T-helper 2 cell treated with Interferon-gamma antibody and Interleukin-4, amounts not matched to agents 100 ng/mL and 5 ng/mL, for 36 hours (primary cell): ENCODE measurements at regions not wholly inside any gene's neighbourhood (a gene's known extent, or its start where the extent isn't known, plus 50 kb on each side); places are given as distances from the start of the nearest gene placed in this dataset.

ENCODE experiments used
- intact Hi-C: fragments of 100-400 bp; cut with micrococcal nuclease; formaldehyde crosslinking; loops from one replicate; pipeline ENCODE4 v1.15.1; 2023

DNA sequence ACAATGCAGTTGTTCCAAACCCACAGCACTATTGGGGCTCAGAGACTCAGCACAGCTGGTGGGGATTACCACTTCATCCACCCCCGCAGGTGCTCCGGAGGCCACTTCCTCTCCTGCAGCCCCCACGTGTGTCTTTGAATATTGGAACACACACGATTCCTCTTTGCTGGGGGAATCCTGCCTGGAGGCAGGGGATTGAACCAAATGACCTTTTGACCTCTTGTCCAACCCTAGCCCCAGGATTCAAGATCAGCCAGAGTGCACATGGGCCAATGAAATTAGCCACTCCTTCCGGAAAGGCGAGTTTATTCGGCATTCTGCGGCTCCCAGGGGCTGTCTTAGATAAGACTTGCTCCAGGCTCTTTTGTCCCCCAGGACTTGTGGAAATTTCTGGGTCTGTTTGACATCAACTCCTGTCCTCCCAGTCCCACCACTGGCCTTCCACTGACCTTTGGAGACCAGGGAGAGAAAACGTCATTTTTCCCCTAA lies 350.2 kb downstream of the FOXL1 start:
- intact Hi-C loops = no loop called here

DNA sequence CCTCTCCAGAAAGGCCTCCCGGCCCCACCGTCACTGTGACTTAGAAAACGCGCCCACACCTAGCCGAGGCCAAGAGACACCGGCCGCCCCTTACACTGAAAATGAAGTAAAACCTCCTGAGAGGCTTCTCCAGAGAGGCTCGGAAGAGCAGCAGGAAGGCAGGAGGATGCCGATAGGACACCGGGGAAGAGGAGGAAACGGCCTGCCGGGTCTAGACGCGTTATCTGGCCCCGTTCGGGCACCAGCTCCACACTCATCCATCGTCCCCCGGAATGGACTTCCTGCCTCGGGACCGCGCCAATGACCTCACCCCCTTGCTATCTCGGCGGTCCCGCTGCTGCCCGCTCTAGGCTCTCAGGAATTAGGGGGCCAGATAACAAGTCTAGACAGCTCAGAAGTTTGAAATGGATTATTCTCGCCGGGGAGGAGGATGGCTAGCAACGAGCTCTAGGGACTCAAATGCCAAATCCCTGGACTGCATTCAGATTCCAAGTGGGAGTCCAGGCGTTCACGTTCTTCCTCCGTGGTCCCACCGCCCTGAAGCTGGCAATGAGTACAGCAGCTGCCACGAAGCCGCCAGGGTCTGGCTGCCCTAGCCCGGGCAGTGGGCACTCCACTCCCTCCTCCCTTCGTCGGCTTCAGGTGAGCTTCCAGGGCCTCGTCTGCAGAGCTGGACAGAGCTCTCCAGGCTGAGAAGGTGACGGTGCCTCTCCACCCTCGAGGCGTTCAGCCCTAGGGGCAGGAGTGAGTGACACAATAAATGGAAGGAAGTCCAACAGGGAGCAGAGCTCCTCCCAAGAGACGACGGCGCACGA lies 350.9 kb downstream of the FOXL1 start:
- intact Hi-C loops = no loop called here

DNA sequence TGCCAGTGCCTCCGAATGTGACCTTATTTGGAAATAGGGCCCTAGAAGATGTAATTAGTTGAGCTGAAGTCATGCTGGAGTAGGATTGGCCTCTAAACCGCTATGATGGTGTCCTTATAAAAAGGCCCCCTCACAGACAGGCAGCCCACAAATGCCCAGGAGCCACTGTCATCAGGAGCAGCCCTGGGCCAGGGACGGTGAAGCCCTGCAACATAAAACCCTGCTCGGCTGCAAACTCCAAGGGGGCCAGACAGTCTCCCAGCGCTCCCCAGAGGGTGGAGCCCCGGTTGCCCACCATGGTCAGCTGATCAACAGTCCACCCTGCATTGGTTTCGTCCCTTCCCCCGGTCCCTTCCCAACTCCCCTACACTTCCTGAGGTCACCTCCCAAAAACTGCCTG lies 351.7 kb downstream of the FOXL1 start:
- intact Hi-C loops = no loop called here

DNA sequence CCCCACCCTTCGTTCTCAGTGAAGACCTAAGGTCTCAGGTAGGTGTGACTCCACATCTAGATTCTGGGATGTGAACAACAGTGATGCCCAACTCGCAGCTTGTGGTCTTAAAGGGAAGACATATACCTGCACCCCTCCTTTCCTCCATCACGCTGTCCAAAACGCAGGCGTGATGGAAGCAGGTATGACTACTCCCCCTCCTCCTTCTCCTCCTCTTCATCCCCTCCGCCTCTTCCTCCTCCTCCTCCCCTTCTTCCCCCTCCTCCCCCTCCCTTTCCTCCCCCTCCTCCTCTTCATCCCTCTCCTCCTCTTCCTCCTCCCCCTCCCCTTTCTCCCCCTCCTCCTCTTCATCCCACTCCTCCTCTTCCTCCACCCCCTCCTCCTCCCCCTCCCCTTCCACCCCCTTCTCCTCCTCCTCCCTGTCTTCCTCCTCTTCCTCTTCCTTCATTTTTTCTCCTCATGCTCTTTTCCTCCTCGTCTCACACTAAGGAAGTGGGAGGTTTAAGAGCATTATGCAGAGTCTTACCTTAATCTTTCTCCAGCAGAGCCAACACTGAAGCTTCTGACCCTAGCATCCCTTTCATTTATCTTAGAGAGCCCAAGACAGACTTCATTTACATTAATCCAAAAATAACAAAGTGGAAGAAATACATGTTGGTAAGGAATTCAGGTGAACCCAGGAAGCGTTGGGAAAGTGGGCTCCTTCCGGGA lies 352.5 kb downstream of the FOXL1 start:
- intact Hi-C loops = no loop called here

DNA sequence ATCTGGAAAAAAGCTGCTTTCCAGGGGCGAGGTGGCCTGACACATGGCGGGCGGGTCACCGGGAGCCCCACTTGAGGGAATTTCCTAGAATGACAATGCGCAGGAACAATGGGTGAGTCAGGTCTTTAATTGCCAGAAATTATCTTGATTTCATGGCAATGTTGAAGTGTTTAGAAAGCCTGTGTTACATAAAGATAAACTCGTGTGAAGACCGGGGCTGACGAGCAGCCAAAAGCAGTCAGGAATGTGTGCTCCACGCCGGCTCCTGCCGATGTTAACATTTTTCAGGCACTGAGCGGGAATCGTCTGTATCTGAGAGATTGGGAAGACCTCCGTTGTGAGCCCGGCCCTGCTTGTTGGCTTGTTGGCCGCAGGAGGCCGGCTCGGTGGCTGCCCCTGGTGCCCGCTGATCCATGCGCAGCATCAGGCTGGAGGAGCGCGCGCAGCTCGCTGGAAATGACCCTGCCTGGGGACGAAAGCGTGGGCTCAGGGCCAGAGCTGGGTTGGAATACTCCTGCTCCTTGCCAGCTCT lies 353.1 kb downstream of the FOXL1 start:
- intact Hi-C loops = no loop called here

DNA sequence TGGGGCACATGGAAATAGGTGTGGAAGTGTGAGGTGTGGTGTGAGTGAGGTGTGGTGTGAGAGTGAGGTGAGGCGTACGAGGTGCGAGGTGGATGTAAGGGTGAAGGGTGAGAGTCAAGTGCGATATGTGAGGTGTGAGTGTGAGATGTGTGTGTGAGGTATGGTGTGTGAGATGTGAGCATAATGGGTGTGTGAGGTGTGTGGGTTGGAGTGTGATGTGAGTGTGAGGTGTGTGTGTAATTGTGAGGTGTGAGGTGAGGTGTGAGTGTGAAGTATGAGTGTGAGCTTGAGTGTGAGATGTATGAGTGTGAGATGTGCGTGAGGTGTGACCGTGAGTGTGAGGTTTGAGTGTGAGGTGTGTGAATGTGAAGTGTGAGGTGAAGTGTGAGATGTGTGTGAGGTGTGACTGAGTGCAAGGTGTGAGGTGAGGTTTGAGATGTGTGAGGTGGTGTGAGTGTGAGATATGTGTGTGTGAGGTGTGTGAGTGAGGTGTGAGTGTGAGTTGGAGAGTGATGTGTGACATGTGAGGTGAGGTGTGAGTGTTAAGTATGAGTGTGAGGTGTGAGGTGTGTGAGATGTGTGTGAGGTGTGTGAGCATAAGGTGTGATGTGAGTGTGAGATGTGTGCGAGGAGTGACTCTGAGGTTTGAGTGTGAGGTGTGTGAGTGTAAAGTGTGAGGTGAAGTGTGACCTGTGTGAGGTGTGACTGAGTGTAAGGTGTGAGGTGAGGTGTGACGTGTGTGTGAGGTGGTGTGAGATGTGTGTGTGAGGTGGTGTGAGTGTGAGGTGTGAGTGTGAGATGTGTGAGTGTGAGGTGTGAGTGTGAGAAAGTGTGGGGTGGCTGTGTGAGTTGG lies 354.0 kb downstream of the FOXL1 start:
- intact Hi-C loops = no loop called here

DNA sequence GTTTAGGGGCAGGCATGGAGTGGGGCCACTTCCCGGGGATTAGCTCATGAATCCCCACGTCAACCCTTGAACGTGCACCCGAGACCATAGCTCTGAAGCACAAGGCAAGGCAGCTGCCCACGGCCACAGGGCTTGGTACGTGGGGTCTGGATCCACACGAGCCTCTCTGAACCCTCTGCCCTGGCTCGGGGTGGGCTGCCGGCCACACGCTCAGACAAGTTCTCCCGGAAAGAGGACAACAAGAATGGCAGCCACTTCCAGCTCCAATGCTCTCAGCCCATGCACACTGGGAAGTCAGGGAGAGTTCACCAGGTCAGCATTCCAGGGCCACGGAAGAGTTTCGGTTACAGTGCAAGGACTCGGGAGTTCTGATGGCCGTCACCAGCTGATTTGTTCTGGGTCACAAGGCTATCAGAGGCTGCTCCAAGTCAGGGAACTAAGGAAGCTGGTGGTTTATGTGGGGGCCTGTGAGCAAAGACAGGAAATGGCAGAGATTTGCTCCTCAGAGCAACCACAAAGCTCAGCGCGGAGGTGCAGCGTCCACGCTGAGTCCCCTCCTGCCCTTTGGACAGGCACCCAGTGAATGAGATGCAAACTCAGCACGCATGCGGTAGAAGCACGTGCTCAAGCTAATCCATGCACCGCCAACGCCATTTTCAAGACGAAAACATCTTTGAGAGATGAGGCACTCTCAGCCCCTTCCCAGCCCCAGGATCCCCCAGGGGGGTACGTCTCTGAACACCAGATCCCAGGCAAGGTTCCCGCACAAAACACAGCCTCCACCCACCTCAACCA lies 356.4 kb downstream of the FOXL1 start:
- intact Hi-C loops = no loop called here

DNA sequence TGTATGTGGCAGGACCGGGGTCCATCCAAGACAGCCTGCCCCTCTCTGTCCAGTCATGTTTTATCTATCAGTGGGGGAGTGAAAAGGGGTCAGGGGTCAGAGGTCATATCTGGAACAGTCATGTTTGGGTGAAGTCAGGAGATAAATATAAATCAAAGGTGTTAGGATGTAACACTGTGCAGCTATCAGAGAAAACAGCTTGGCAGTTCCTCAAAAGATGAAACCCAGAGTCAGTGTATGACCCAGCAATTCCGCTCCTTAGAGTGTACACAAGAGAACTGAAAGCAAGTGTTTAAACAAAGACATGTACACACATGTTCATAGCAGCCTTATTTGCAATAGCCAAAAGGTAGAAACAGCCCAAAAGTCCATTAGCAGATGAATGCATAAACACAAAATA lies 361.3 kb downstream of the FOXL1 start:
- intact Hi-C loops = no loop called here

DNA sequence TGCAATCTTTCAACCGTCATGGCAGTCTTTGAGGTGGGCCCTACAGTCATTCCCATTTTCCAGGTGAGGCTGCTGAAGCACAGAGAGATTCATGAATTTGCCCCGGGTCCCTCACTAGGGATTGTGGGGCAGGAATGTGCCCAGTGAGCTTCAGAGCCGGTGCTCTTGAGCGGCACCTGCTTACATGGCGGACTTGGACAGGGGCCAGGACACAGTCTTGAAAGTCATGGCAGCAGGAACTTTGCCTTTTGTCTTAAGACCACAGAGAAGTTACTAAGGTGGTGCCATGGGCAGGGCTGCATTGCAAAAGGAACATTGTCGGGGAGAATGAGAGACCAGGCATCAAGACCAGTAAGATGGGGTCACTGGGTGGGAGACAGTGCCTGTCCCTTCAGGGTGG lies 363.4 kb downstream of the FOXL1 start:
- intact Hi-C loops = no loop called here

DNA sequence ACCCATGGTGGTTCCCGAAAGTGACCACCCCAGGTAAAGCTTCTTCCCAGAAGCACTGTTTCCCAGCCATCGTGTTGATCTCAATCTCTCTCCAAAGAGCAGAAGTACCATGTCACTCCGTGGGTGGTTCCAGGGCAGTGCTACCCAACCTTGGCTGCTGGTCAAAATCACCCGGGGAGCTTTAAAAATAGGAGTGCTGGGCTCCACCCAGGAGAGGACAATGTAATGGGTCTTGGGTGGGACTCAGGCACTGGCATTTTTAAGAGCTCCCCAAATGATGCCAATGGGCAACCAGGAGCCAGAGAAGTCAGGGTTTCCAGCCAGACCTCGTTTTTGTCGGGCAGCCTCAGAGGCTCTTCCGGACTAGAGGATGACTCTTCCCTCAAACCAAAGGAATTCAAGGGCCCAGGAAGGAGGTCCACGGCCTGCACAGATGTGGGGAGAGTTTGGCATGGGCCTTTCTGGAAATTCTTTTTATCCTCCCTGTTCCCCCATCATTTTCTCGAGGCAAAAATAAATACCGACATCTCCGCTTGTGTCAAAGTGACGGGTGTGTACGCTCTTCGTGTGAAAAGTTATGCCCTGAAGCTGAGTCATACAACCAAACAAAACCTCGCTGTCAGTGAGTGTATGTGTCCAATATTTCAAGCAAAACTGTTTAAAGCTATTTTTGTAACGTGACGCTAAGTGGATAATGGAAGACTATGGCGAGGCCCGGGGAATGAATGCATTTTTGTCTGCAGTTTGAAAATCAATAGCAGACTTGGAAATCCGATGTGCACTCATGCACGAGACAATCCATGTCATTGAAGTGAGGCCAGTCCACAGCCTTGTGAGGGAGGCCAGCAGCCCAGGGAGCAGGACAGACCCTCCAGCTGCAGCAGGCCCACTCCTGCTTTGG lies 364.1 kb downstream of the FOXL1 start:
- intact Hi-C loops = no loop called here

DNA sequence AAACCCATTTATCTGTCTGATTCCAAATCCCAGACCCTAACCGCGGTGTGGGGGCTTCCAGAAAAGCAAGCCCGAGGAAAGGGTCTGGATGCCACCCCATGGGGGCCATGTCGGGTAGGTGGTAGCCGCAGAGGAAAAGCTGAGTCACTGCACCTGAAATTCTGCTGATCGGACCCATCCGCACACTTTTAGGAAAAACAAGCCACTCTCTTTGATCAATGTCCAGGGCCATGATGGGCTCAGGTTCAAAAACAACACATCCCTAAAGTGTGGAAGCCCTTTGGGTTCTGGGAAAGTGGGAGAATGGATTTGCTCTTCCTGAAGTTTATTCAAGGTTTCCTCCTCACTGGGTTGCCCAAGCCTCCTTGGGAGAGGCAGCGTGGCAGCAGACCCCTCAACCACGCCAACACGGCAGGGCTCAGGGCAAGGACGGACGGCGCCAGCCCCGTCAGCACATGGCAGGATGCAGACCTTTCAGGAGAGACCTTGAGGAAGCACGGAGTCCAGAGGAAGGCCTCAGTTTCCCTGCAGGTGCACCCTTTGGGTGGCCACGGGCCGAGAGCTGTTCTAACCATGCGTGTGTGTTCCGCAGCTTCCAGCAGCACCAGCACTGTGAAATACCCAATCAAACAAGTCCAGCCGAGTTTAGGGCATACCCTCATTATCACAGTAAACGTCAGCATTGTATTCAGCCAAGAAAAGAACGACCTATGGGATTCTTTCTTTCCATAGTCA lies 367.0 kb downstream of the FOXL1 start:
- intact Hi-C loops = no loop called here

DNA sequence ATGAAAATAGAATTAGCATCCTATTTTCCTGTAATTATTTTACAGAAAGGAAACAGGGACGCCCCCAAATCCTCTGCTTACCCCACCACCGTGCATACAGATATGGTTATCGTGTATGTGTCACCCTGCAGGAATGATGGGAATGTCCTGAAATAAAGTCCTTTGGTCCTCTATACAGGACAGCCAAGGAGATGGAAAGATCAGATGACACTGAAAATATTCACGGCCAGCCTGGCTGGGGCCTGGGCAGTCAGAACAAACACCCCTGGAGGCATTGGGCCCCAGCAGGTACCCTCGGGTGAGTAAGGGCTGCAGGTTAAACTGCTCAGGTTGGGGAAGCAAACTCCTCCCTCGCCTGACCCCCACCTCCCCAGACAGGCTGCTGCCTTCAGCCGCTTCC lies 368.0 kb downstream of the FOXL1 start:
- intact Hi-C loops = no loop called here

DNA sequence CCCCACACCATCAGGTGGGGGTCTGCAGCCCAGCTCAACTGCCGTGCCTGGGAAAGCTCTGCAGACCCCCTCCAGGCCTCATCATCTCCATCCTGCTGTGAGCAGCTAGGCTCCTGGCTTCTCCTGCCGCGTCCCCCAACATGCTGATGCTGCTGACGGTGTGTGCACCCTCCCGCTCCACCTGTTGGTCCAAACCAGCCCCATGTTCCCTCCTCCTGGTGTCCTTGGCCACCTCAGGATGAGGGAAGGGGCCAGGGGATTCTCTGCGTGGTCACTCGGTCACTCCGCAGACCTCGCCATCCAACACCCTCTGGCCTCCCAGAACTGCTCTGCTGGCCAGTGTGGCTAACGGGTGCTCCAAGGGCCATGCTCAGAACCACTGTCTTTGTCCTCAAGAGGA lies 368.6 kb downstream of the FOXL1 start:
- intact Hi-C loops = no loop called here

DNA sequence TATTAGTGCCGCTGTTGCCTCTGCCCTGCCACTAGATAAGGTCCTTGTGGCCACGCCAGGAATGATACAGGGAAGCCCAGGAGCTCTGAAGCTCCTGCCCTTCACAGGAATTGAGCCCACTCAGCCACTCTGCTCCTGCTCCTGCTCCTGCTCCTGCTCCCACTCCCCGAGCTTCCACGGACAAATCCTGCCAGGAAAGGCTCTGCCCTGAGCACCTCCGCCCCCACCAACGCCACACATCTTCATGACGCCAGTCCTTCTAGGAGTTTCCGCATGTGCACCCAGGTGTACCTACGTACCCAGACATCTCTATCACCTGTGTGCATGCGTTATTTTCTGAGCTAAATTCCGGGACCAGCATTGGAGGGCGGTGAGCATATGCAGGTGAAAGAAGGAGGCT lies 369.1 kb downstream of the C16orf95 start:
- intact Hi-C loops = no loop called here

DNA sequence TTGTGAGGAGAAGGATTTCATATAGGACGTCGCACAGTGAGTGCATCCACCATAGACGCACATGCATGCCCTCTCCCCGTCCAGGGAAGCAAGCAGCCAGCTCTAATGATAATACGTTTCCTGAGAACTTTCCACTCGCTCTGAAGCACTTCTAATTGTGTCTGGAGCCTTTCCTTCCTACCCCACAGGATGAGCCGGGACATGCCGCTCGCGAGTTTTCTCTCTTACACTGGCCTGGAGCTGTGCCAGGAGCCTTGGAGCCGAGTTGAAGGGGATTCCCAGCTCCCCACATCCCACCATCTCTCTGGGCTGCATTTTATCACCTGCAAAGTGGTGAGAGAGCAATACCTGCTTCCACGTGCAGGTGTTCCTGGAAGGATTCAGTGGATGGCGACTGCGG lies 368.1 kb downstream of the C16orf95 start:
- intact Hi-C loops = no loop called here

DNA sequence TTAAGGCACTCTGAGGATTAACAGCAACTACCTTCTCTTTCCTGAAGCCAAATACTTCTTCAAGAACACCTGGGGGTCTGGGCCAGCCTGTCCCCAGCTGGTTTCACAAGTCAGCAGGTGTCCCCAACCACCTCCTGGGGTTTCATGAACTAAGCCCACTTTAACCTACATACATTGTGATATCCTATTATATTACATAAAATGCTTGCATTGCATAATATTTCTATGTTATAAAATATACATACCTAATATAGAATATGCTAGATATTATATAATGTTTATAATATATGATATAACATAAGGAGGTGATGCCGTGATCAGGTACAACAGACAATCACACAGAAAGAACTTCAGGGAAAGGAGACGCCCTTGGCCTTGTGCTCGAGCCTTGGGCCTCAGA lies 367.6 kb downstream of the C16orf95 start:
- intact Hi-C loops = no loop called here

DNA sequence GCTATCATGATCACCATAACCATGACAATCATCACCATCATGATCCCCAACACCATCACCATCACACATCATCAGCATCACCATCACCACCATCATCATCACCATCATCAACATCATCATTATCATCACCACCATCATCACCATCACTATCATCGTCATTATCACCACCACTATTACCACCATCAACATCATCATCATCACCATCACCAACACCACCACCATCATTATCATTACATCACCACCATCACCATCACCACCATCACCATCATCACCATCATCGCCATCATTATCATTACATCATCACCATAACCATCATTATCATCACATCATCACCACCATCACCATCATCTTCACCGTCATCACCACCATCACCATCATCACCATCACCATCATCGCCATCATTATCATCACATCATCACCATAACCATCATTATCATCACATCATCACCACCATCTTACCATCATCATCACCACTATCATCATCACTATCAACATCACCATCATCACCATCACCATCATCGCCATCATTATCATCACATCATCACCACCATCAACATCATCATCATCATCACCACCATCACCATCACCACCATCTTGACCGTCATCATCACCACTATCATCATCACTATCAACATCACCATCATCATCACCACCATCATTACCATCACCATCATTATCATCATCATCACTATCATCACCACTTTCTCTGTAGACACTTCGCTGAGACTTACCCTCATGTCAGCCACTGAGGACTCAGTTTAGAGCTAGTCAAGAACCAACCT lies 366.0 kb downstream of the C16orf95 start:
- intact Hi-C loops = no loop called here
